Upper lobe of left lung (tissue), 4 donors: ENCODE measurements at regions not wholly inside any gene's neighbourhood (a gene's known extent, or its start where the extent isn't known, plus 50 kb on each side); places are given as distances from the start of the nearest gene placed in this dataset.

Source experiments
- CTCF ChIP-seq, 6 experiments: fragments of 450-650 bp in 4 of 6; fragments of 200-600 bp in 2 of 6; sonication (generic) in 2 of 6; IDR thresholded peaks; one replicate each; pipeline ENCODE4 v1.5.1; 2016 to 2019; ENCODE audit warnings: antibody characterized with exemption in 6 of 6
- EP300 ChIP-seq, 4 donors: sonication (generic); formaldehyde crosslinking; IDR thresholded peaks; one replicate each; pipeline ENCODE4 v1.5.1; 2017; ENCODE audit warnings: antibody characterized with exemption in 4 of 4, control low read depth in 2 of 4
- POLR2A ChIP-seq, 4 donors: fragments of 450-650 bp; IDR thresholded peaks; one replicate each; pipeline ENCODE4 v1.5.1; 2016 to 2017; ENCODE audit warnings: antibody characterized with exemption in 4 of 4, mild to moderate bottlenecking in 2 of 4
- POLR2AphosphoS5 ChIP-seq, 2 donors: sonication (generic); formaldehyde crosslinking; IDR thresholded peaks; one replicate each; pipeline ENCODE4 v1.5.1; 2017; ENCODE audit warnings: antibody characterized with exemption in 2 of 2

DNA sequence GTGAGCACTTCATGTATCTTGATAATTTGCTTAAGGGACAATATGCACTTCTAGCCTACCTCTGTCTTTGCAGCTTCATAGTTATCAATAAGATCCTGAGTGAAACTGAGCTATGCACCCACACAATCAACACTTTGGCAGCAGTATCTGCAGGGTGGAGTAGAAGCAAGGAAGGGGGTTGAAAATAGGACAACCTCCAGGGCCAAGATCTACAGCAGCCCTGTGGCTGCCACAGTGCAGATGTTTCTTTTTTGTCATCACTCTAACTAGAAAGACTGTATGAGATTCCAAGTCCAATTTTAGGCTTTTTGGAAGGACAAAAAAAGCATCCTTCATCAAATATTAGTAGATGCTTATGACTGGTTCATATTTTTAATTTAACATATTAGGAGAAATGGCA is 336.1 kb upstream of the CITED2 start:
- no peak for TF ChIP-seq POLR2AphosphoS5 (IDR thresholded peaks at IDR 0.05)
- TF ChIP-seq CTCF (IDR thresholded peaks at IDR 0.05), result no peak
- no peak for TF ChIP-seq POLR2A (IDR thresholded peaks at IDR 0.05)
- TF ChIP-seq EP300 (IDR thresholded peaks at IDR 0.05), result no peak
